DOHH2 (cell line): ENCODE measurements at regions not wholly inside any gene's neighbourhood (a gene's known extent, or its start where the extent isn't known, plus 50 kb on each side); places are given as distances from the start of the nearest gene placed in this dataset.

Experiments used
- H3F3A ChIP-seq: fragments of 200-600 bp; sonication (generic), shearing (Covaris generic); 2 replicates; pipeline ENCODE4 v1.6.0; 2016; ENCODE audit warnings: antibody characterized with exemption, mild to moderate bottlenecking; ENCODE audit not compliant: control insufficient read depth, insufficient read depth
- H3K27ac ChIP-seq: fragments of 200-600 bp; sonication (generic); 2 replicates; pipeline ENCODE4 v1.5.1; 2014; ENCODE audit warnings: low read depth, mild to moderate bottlenecking, low read length, moderate library complexity
- H3K27me3 ChIP-seq: fragments of 200-600 bp; sonication (generic); 2 replicates; pipeline ENCODE4 v1.6.1; 2014; ENCODE audit warnings: mild to moderate bottlenecking, low read length, mixed read lengths; ENCODE audit not compliant: control insufficient read depth
- H3K36me3 ChIP-seq: fragments of 200-600 bp; sonication (generic); 2 replicates; pipeline ENCODE4 v1.6.1; 2014; ENCODE audit warnings: mild to moderate bottlenecking, low read length, moderate library complexity, mixed read lengths; ENCODE audit not compliant: control insufficient read depth
- H3K4me1 ChIP-seq: fragments of 200-600 bp; sonication (generic); 2 replicates; pipeline ENCODE4 v1.6.1; 2014; ENCODE audit warnings: mild to moderate bottlenecking, low read length, mixed read lengths; ENCODE audit not compliant: control insufficient read depth
- H3K4me2 ChIP-seq: fragments of 200-600 bp; sonication (generic); 2 replicates; pipeline ENCODE4 v1.6.0; 2014; ENCODE audit warnings: mild to moderate bottlenecking, low read length, moderate library complexity
- H3K4me3 ChIP-seq: fragments of 200-600 bp; sonication (generic); 2 replicates; pipeline ENCODE4 v1.5.1; 2014; ENCODE audit warnings: mild to moderate bottlenecking, low read length, mixed read lengths
- H3K79me2 ChIP-seq: fragments of 200-600 bp; sonication (generic); 2 replicates; pipeline ENCODE4 v1.6.1; 2014; ENCODE audit warnings: mild to moderate bottlenecking, low read length, mixed read lengths; ENCODE audit not compliant: control insufficient read depth
- H3K9me2 ChIP-seq: fragments of 200-600 bp; sonication (generic); replicated peaks from 2 replicates; pipeline ENCODE4 v1.6.1; 2014; ENCODE audit warnings: mild to moderate bottlenecking, low read length, mixed read lengths; ENCODE audit not compliant: control insufficient read depth
- H3K9me3 ChIP-seq: fragments of 200-600 bp; sonication (generic); 2 replicates; pipeline ENCODE4 v1.6.1; 2014; ENCODE audit warnings: antibody characterized with exemption, low read length, mixed read lengths; ENCODE audit not compliant: control insufficient read depth, insufficient read depth
- H4K20me1 ChIP-seq: fragments of 200-600 bp; sonication (generic); 2 replicates; pipeline ENCODE4 v1.6.0; 2014; ENCODE audit warnings: low read depth, mild to moderate bottlenecking, antibody characterized with exemption, low read length, moderate library complexity; ENCODE audit not compliant: control insufficient read depth, insufficient read depth
- EZH2phosphoT487 ChIP-seq: fragments of 200-600 bp; sonication (generic); IDR thresholded peaks from 2 replicates; pipeline ENCODE4 v1.6.1; 2017; ENCODE audit warnings: borderline replicate concordance, mild to moderate bottlenecking, antibody characterized with exemption, low read length, moderate library complexity, mixed read lengths
- TF ChIP-seq, protein P1 (sequence below): fragments of 200-600 bp; sonication (generic); IDR thresholded peaks from one replicate; pipeline ENCODE4 v1.5.1; 2014; ENCODE audit warnings: antibody characterized with exemption, mild to moderate bottlenecking, low read depth, low read length; ENCODE audit not compliant: poor library complexity, severe bottlenecking

DNA sequence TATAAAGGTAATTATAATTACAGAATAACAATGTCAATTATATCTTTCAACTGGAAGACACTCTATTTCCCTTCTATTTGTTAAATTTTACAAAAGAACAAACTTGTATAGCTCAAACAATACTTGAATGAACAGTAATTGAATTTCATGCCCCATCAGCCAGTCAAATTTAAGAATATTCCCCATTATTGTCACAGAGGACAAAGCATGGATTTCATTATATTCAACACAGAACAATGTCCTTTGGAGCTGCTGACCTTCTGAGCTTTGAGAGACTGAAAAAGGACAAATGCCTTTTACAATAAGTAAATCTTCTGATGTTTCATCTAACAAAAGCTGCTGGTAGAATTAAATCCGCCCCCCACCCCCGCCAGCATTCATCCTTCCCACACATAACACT, 187.5 kb upstream of the MC4R start:
- H3K27ac ChIP-seq = no peak overlapping the region

DNA sequence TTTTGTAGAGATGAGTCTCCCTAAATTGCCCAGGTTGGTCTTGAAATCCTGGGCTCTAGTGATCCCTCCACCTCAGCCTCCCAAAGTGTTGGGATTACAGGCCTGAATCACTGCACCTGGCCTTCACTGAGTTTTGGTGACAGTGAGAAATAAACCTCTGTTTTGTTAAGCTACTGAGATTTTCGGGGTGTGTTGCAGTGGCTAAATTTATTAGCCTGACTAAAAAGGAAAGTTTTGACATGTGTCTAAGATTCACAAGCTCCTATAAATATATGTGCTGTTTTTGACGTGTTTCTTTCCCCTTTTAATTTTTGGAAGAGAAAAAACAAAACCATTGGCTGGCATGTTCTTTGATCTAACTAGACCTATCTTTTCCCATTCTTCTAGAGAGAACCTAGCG, 190.5 kb upstream of the MC4R start:
- Histone ChIP-seq H3K27me3 (no peaks in the 10 kb centered on the region), H3K4me2 (no peak overlapping the region)

More for the DNA sequence above, 187.5 kb upstream of the MC4R start:
- H3K79me2 ChIP-seq = no peaks in the 10 kb centered on the region
- H3K4me3 ChIP-seq = no peak overlapping the region
- no peaks in the 10 kb centered on the region for H3K9me2 ChIP-seq
- no peaks in the 10 kb centered on the region for H3K27me3 ChIP-seq
- no peak for TF ChIP-seq EZH2phosphoT487
- TF ChIP-seq, protein P1, sequence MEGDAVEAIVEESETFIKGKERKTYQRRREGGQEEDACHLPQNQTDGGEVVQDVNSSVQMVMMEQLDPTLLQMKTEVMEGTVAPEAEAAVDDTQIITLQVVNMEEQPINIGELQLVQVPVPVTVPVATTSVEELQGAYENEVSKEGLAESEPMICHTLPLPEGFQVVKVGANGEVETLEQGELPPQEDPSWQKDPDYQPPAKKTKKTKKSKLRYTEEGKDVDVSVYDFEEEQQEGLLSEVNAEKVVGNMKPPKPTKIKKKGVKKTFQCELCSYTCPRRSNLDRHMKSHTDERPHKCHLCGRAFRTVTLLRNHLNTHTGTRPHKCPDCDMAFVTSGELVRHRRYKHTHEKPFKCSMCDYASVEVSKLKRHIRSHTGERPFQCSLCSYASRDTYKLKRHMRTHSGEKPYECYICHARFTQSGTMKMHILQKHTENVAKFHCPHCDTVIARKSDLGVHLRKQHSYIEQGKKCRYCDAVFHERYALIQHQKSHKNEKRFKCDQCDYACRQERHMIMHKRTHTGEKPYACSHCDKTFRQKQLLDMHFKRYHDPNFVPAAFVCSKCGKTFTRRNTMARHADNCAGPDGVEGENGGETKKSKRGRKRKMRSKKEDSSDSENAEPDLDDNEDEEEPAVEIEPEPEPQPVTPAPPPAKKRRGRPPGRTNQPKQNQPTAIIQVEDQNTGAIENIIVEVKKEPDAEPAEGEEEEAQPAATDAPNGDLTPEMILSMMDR = no peak
- H3K9me3 ChIP-seq = no peaks in the 10 kb centered on the region
- no peak overlapping the region for H3K4me2 ChIP-seq
- H3K36me3 ChIP-seq = no peaks in the 10 kb centered on the region
- H3K4me1 ChIP-seq = no peaks in the 10 kb centered on the region
- H3F3A ChIP-seq = no peaks in the 10 kb centered on the region
- no peaks in the 10 kb centered on the region for H4K20me1 ChIP-seq

DNA sequence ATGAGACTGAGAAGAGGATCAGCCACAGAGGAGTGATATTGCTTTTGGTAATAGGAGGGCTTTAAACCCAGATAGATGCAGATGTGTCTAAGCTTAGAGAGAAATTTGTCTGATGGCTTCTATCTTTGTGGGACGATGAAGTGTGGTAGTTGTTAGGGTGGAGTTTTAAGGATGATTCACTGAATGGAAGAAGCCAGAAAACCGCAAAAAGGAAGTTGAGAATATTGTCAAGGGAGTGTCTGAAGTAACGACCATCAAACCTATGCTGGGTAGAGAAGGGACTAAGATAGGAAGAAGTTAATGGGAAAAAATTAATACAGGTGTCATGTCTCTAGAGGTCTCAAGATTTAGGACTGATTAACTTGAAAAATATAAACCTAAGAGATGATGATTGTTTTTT, 195.6 kb upstream of the MC4R start:
- no peaks in the 10 kb centered on the region for H3K9me3 ChIP-seq
- H3K27ac ChIP-seq = no peak overlapping the region
- H3F3A ChIP-seq = no peaks in the 10 kb centered on the region
- H3K36me3 ChIP-seq = no peaks in the 10 kb centered on the region
- H3K79me2 ChIP-seq = no peaks in the 10 kb centered on the region
- H3K4me2 ChIP-seq = no peak overlapping the region
- no peaks in the 10 kb centered on the region for H3K27me3 ChIP-seq
- TF ChIP-seq EZH2phosphoT487 = no peak
- TF ChIP-seq, protein P1 = no peak
- H3K4me3 ChIP-seq = no peak overlapping the region
- H3K9me2 ChIP-seq = no peaks in the 10 kb centered on the region
- H3K4me1 ChIP-seq = no peaks in the 10 kb centered on the region
- no peaks in the 10 kb centered on the region for H4K20me1 ChIP-seq

More for the DNA sequence above, 190.5 kb upstream of the MC4R start:
- Histone ChIP-seq H3K36me3 (no peaks in the 10 kb centered on the region), H3K79me2 (no peaks in the 10 kb centered on the region), H3K9me3 (no peaks in the 10 kb centered on the region), H3K27ac (no peak overlapping the region), H4K20me1 (no peaks in the 10 kb centered on the region), H3K4me3 (no peak overlapping the region), H3K9me2 (no peaks in the 10 kb centered on the region), H3F3A (no peaks in the 10 kb centered on the region), H3K4me1 (no peaks in the 10 kb centered on the region)
- TF ChIP-seq EZH2phosphoT487 = no peak
- TF ChIP-seq, protein P1 = no peak

DNA sequence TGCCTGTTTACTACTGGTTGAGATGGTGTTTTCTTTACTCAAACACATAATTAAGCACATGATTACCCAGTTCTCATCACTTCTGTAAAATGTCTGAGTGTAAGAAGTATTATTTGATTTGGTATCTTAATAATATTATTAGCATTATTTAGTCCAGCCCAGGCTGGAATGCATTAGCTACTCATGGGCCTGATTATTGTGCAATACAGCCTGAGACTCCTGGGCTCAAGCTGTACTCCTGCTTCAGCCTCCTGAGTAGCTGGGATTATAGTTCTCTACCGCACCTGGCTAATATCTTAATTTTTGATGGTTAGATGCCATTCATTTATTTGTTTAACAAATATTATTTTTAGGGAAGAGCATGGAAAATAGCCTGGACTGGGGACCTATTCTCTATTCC, 197.6 kb upstream of the MC4R start:
- no peak overlapping the region for H3K4me2 ChIP-seq
- no peaks in the 10 kb centered on the region for H4K20me1 ChIP-seq
- H3K36me3 ChIP-seq = no peaks in the 10 kb centered on the region
- H3K4me3 ChIP-seq = no peak overlapping the region
- H3K9me3 ChIP-seq = no peaks in the 10 kb centered on the region
- no peaks in the 10 kb centered on the region for H3K79me2 ChIP-seq
- H3F3A ChIP-seq = no peaks in the 10 kb centered on the region
- H3K9me2 ChIP-seq = no peaks in the 10 kb centered on the region
- H3K27me3 ChIP-seq = no peaks in the 10 kb centered on the region
- no peak for TF ChIP-seq EZH2phosphoT487
- TF ChIP-seq, protein P1 = no peak
- no peaks in the 10 kb centered on the region for H3K4me1 ChIP-seq
- H3K27ac ChIP-seq = no peak overlapping the region
